Ishikawa (cell line): ENCODE measurements at regions not wholly inside any gene's neighbourhood (a gene's known extent, or its start where the extent isn't known, plus 50 kb on each side); places are given as distances from the start of the nearest gene placed in this dataset.

Experiments
- CEBPB ChIP-seq: IDR thresholded peaks from 2 replicates; pipeline ENCODE4 v1.6.1; 2012
- CREB1 ChIP-seq: IDR thresholded peaks from 2 replicates; pipeline ENCODE4 v1.6.1; 2012; ENCODE audit warnings: low read depth
- EGR1 ChIP-seq: IDR thresholded peaks from 2 replicates; pipeline ENCODE4 v1.6.1; 2012
- EP300 ChIP-seq: IDR thresholded peaks from 2 replicates; pipeline ENCODE4 v1.6.1; 2012; ENCODE audit warnings: borderline replicate concordance
- FOXM1 ChIP-seq: IDR thresholded peaks from 2 replicates; pipeline ENCODE4 v1.6.1; 2012; ENCODE audit warnings: low read depth, borderline replicate concordance
- NFIC ChIP-seq: IDR thresholded peaks from 2 replicates; pipeline ENCODE4 v1.6.1; 2012
- RAD21 ChIP-seq: IDR thresholded peaks from 2 replicates; pipeline ENCODE4 v1.6.1; 2012; ENCODE audit warnings: low read depth
- REST ChIP-seq: IDR thresholded peaks from 2 replicates; pipeline ENCODE4 v1.6.1; 2012; ENCODE audit warnings: low read depth, mild to moderate bottlenecking
- TAF1 ChIP-seq: IDR thresholded peaks from 2 replicates; pipeline ENCODE4 v1.6.1; 2012; ENCODE audit warnings: low read depth, mild to moderate bottlenecking
- TCF12 ChIP-seq: IDR thresholded peaks from 2 replicates; pipeline ENCODE4 v1.6.1; 2012; ENCODE audit warnings: low read depth
- TEAD4 ChIP-seq: IDR thresholded peaks from 2 replicates; pipeline ENCODE4 v1.6.1; 2012
- YY1 ChIP-seq: IDR thresholded peaks from 2 replicates; pipeline ENCODE4 v1.6.1; 2012; ENCODE audit warnings: low read depth
- ZBTB7A ChIP-seq: IDR thresholded peaks from 2 replicates; pipeline ENCODE4 v1.6.1; 2012; ENCODE audit warnings: low read depth
- TF ChIP-seq, protein P1 (sequence below): IDR thresholded peaks from 2 replicates; pipeline ENCODE4 v1.6.1; 2012
- TF ChIP-seq, protein P2 (sequence below): IDR thresholded peaks from 2 replicates; pipeline ENCODE4 v1.6.1; 2012

DNA sequence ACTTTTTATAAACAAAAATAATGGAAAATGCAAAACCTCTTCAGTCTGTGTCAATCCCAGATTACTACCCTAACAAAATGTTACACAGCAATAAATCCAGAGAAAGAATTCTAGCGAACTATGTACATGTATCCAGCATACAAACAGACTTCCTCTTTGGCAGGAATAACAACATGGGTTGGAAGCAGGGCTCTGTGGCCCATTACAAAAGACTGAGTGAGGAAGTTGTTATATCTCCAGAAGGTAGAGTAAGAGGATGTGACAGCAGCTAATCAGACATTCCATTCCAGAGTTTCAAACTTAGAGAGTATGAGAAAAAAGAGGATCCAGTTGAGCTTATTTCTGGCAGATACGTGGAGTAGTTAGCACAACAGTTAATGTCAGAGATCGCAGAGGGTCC is 294.0 kb upstream of the PLSCR5 start:
- no peak for TF ChIP-seq TCF12
- no peak for TF ChIP-seq CREB1
- TF ChIP-seq YY1, result no peak
- TF ChIP-seq, protein P1, sequence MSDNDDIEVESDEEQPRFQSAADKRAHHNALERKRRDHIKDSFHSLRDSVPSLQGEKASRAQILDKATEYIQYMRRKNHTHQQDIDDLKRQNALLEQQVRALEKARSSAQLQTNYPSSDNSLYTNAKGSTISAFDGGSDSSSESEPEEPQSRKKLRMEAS, result no peak
- no peak for TF ChIP-seq ZBTB7A
- no peak for TF ChIP-seq NFIC
- TF ChIP-seq TEAD4, result no peak
- no peak for TF ChIP-seq CEBPB
- TF ChIP-seq, protein P2, sequence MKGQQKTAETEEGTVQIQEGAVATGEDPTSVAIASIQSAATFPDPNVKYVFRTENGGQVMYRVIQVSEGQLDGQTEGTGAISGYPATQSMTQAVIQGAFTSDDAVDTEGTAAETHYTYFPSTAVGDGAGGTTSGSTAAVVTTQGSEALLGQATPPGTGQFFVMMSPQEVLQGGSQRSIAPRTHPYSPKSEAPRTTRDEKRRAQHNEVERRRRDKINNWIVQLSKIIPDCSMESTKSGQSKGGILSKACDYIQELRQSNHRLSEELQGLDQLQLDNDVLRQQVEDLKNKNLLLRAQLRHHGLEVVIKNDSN, result no peak
- no peak for TF ChIP-seq REST
- TF ChIP-seq EGR1, result no peak
- no peak for TF ChIP-seq TAF1
- no peak for TF ChIP-seq EP300
- TF ChIP-seq RAD21, result no peak

GRCh38 chr3:146896711-146897110 is 291.6 kb upstream of the PLSCR5 start:
- TF ChIP-seq EP300 (no peak), CREB1 (no peak), CEBPB (no peak), TEAD4 (no peak), NFIC (no peak), RAD21 (no peak), TAF1 (no peak), REST (no peak), YY1 (no peak), ZBTB7A (no peak)
- TF ChIP-seq, protein P1, result no peak

- TF ChIP-seq TCF12 (no peak), ZBTB7A (no peak), CREB1 (no peak), EGR1 (no peak), FOXM1 (no peak), EP300 (no peak), CEBPB (no peak), NFIC (no peak), YY1 (no peak), REST (no peak), TEAD4 (no peak), TAF1 (no peak)
- TF ChIP-seq, protein P2, result no peak
- TF ChIP-seq, protein P1, result no peak
Measured at GRCh38 chr3:146895026-146895749, 290.0 kb upstream of the PLSCR5 start.

GRCh38 chr3:146894406-146894805 is 289.3 kb upstream of the PLSCR5 start:
- TF ChIP-seq TEAD4, result no peak
- no peak for TF ChIP-seq NFIC
- TF ChIP-seq CEBPB, result no peak
- TF ChIP-seq TAF1, result no peak
- TF ChIP-seq, protein P1, result no peak
- no peak for TF ChIP-seq TCF12
- TF ChIP-seq, protein P2, result no peak
- no peak for TF ChIP-seq RAD21
- no peak for TF ChIP-seq ZBTB7A
- TF ChIP-seq CREB1, result no peak
- TF ChIP-seq EGR1, result no peak
- TF ChIP-seq YY1, result no peak
- no peak for TF ChIP-seq REST
- TF ChIP-seq EP300, result no peak
- no peak for TF ChIP-seq FOXM1
